ENCODE measurements at regions not wholly inside any gene's neighbourhood (a gene's known extent, or its start where the extent isn't known, plus 50 kb on each side); places are given as distances from the start of the nearest gene placed in this dataset.

DNA sequence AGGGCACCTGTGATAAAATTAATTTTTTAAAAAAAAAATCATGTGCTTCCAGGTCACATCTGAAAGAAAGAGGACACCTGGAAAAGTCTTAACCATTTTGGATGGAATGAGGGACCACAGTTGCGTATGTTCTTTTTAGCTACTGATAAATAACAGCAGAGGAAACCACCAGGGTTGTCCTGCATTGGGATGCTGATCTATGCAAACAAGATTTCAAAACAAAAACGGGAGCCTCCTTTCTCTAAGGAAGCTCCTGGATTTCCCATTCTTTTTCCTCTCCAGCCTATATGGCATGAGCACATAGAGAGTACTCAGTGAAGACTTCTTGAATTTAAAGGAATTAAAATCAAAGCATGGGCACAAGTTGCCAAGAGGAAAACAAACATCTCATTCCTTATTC, 145.6 kb upstream of the THBS1 start:
- Mint-ChIP-seq H3K4me3 (no peak overlapping the region), H3K27me3 (peaks cover 30 to 70% (median 56%) of the 10 kb centered on the region in 5 donors), H3K36me3 (no peaks in the 10 kb centered on the region), H3K9me3 (no peaks in the 10 kb centered on the region), H3K27ac (no peak overlapping the region), H3K4me1 (peaks cover 0 to 6% (median 2%) of the 10 kb centered on the region in 7 donors)
- Histone ChIP-seq H3K36me3 (ENCODE audit: control insufficient read depth in 2 of 3, insufficient read depth in 3 of 3, low read length in 3 of 3) (no peaks in the 10 kb centered on the region), H3K4me1 (ENCODE audit: control insufficient read depth in 2 of 2, insufficient read depth in 2 of 2, low read length in 2 of 2) (no peaks in the 10 kb centered on the region), H3K4me3 (ENCODE audit: low read length) (no peak overlapping the region), H3K27ac (ENCODE audit: low read depth, low read length) (no peak overlapping the region), H3K9me3 (ENCODE audit: control insufficient read depth in 2 of 3, low read length in 3 of 3) (no peaks in the 10 kb centered on the region), H3K27me3 (ENCODE audit: control insufficient read depth in 2 of 2, insufficient read depth in 2 of 2, low read length in 2 of 2) (no peaks in the 10 kb centered on the region)
- intact Hi-C loops (cut with micrococcal nuclease): no loop called here
- no peak for DNase-seq
- CTCF ChIA-PET: no interaction called here
- ATAC-seq: no peak
- POLR2A ChIA-PET: no interaction called here

DNA sequence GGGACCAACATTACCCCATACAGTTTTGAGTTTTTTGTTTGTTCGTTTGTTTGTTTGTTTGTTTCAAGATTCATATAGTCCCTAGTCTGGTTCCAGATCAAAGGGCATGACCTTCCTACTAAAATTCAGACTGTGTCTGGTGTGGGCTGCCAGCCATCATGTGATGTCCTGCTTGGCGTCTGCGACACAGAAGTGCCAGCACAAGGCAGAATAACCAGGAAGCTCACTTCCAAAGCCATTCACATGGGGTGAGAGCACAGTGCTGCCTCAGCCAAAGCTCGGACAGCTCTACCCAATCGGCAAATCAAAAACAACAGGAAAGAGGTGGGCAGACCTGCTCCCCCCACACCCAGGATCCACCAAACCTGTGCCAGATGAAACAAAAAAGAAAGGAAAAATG, 142.6 kb upstream of the THBS1 start:
- H3K4me3 Mint-ChIP-seq: no peak overlapping the region
- H3K27ac Mint-ChIP-seq: no peak overlapping the region
- Histone ChIP-seq H3K27ac (ENCODE audit: low read depth, low read length) (no peak overlapping the region), H3K27me3 (ENCODE audit: control insufficient read depth in 2 of 2, insufficient read depth in 2 of 2, low read length in 2 of 2) (no peaks in the 10 kb centered on the region), H3K4me3 (ENCODE audit: low read length) (no peak overlapping the region), H3K9me3 (ENCODE audit: control insufficient read depth in 2 of 3, low read length in 3 of 3) (no peaks in the 10 kb centered on the region), H3K4me1 (ENCODE audit: control insufficient read depth in 2 of 2, insufficient read depth in 2 of 2, low read length in 2 of 2) (no peaks in the 10 kb centered on the region), H3K36me3 (ENCODE audit: control insufficient read depth in 2 of 3, insufficient read depth in 3 of 3, low read length in 3 of 3) (no peaks in the 10 kb centered on the region)
- H3K9me3 Mint-ChIP-seq: no peaks in the 10 kb centered on the region
- ATAC-seq (no peak), DNase-seq (no peak)
- intact Hi-C loops (cut with micrococcal nuclease): no loop called here
- peaks cover 20 to 55% (median 43%) of the 10 kb centered on the region in 5 donors for H3K27me3 Mint-ChIP-seq
- H3K4me1 Mint-ChIP-seq: no peaks in the 10 kb centered on the region
- ChIA-PET CTCF (no interaction called here), POLR2A (no interaction called here)
- no peaks in the 10 kb centered on the region for H3K36me3 Mint-ChIP-seq

DNA sequence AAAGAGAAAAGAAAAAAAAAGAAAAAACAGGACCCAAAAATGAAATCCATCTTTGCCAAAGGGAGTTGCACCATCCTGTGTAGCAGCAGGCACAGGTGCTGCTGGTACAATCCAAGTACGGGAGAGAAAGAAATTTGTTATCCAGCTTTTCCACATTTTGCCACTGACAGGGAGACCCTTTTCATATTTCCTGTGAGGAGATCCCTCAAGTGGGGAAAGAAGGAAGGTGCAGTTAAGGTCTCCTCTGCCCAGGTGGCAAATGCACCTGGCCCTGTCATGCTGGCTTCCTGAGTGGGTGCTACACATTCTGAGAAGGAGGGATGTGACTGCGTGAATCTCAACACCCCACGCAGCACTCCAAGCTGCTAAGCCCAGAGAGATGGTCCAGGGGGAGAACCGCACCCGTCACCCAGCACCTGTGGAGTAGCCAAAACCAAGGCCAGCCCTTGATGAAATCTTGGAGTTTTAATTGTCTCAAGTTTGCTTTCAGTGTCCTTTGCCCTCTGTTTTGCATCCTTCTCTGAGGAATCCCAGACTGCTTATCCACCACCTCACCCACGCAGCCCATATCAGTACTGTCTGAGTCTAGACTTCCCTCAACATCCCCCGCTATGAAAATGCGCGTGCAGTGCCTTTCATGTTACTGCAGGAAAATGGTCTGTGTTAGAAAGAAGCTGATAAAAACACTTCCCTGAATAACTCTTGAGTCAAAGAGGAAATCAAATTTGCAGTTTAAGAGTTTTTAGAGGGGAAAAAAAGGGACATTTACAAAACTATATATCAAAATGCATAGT, 141.9 kb upstream of the THBS1 start:
- H3K4me1 ChIP-seq (ENCODE audit: control insufficient read depth in 2 of 2, insufficient read depth in 2 of 2, low read length in 2 of 2): no peaks in the 10 kb centered on the region
- ATAC-seq: no peak
- Mint-ChIP-seq H3K27ac (peak overlapping the region in 2 of 9 donors; percentile 11 to 53), H3K4me3 (no peak overlapping the region), H3K27me3 (peaks cover 23 to 50% (median 37%) of the 10 kb centered on the region in 5 donors), H3K9me3 (no peaks in the 10 kb centered on the region), H3K36me3 (no peaks in the 10 kb centered on the region), H3K4me1 (no peaks in the 10 kb centered on the region)
- intact Hi-C loops (cut with micrococcal nuclease): no loop called here
- no peaks in the 10 kb centered on the region for H3K27me3 ChIP-seq (ENCODE audit: control insufficient read depth in 2 of 2, insufficient read depth in 2 of 2, low read length in 2 of 2)
- CTCF ChIA-PET: interaction anchor here (0.7 kb wide), 1 partner anchor 1435 kb away, joined by 3 read pairs; no protein-coding TSS in a partner anchor
- no peak overlapping the region for H3K4me3 ChIP-seq (ENCODE audit: low read length)
- no peak for DNase-seq
- H3K36me3 ChIP-seq (ENCODE audit: control insufficient read depth in 2 of 3, insufficient read depth in 3 of 3, low read length in 3 of 3): no peaks in the 10 kb centered on the region
- no peaks in the 10 kb centered on the region for H3K9me3 ChIP-seq (ENCODE audit: control insufficient read depth in 2 of 3, low read length in 3 of 3)
- POLR2A ChIA-PET: no interaction called here
- H3K27ac ChIP-seq (ENCODE audit: low read depth, low read length): no peak overlapping the region

DNA sequence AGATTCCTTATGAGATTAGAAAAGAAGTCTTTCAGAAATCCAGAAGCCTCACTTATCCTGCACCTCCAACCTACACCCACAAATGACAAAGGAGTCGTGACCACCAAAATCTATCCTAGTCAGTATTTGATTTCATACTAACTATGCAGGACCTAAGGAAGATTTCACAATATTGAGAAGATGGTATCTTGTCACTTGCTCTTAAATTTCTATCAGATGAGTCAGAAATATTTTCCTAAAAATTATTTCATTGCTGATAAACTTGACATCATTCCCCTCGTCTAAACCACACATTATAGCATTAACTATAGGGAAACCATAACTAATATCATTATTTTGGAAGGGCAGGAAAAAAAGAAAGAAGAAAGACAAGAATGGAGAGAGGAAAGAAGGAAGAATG, 138.0 kb upstream of the THBS1 start:
- Histone ChIP-seq H3K36me3 (ENCODE audit: control insufficient read depth in 2 of 3, insufficient read depth in 3 of 3, low read length in 3 of 3) (no peaks in the 10 kb centered on the region), H3K4me3 (ENCODE audit: low read length) (no peak overlapping the region), H3K9me3 (ENCODE audit: control insufficient read depth in 2 of 3, low read length in 3 of 3) (no peaks in the 10 kb centered on the region), H3K4me1 (ENCODE audit: control insufficient read depth in 2 of 2, insufficient read depth in 2 of 2, low read length in 2 of 2) (no peaks in the 10 kb centered on the region), H3K27me3 (ENCODE audit: control insufficient read depth in 2 of 2, insufficient read depth in 2 of 2, low read length in 2 of 2) (no peaks in the 10 kb centered on the region), H3K27ac (ENCODE audit: low read depth, low read length) (no peak overlapping the region)
- Mint-ChIP-seq H3K4me3 (no peak overlapping the region), H3K36me3 (no peaks in the 10 kb centered on the region), H3K9me3 (no peaks in the 10 kb centered on the region), H3K4me1 (no peaks in the 10 kb centered on the region), H3K27ac (no peak overlapping the region), H3K27me3 (peaks cover 22 to 36% (median 25%) of the 10 kb centered on the region in 5 donors)
- ChIA-PET CTCF (no interaction called here), POLR2A (no interaction called here)
- DNase-seq: no peak
- intact Hi-C loops (cut with micrococcal nuclease): no loop called here
- no peak for ATAC-seq

DNA sequence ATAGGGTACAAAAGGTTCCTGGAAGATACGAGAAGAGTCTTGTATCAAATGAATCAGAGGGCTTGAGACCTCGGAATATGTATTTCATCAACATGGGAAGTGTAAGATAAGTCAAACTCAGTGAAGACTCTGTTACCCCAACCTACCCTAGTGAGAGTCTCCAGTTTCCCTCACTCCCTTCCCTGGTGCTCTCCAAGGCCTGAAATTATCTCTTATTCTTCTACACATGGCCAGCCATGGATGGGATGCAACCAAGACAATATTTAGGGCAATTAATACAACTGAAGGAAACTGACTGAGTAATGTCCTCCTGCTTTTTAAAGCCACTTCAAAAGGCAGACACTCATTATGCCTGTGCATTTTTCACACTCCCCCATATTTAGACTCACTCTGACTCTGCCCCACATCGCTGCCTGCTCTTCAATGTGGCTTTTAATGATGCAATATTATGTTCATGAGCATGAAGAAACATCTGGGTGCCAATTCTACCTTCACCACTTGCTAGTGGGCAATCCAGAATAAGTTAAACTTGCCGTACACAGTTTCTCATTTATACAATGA, 137.1 kb upstream of the THBS1 start:
- DNase-seq (no peak), ATAC-seq (no peak)
- Histone ChIP-seq H3K4me1 (ENCODE audit: control insufficient read depth in 2 of 2, insufficient read depth in 2 of 2, low read length in 2 of 2) (no peaks in the 10 kb centered on the region), H3K27me3 (ENCODE audit: control insufficient read depth in 2 of 2, insufficient read depth in 2 of 2, low read length in 2 of 2) (no peaks in the 10 kb centered on the region), H3K36me3 (ENCODE audit: control insufficient read depth in 2 of 3, insufficient read depth in 3 of 3, low read length in 3 of 3) (no peaks in the 10 kb centered on the region), H3K4me3 (ENCODE audit: low read length) (no peak overlapping the region), H3K27ac (ENCODE audit: low read depth, low read length) (no peak overlapping the region), H3K9me3 (ENCODE audit: control insufficient read depth in 2 of 3, low read length in 3 of 3) (no peaks in the 10 kb centered on the region)
- ChIA-PET CTCF (no interaction called here), POLR2A (no interaction called here)
- H3K27me3 Mint-ChIP-seq: peaks cover 15 to 30% (median 21%) of the 10 kb centered on the region in 5 donors
- no peak overlapping the region for H3K4me3 Mint-ChIP-seq
- H3K9me3 Mint-ChIP-seq: peaks cover 0 to 1% (median 0%) of the 10 kb centered on the region in 11 donors
- no peak overlapping the region for H3K27ac Mint-ChIP-seq
- no peaks in the 10 kb centered on the region for H3K36me3 Mint-ChIP-seq
- intact Hi-C loops (cut with micrococcal nuclease): no loop called here
- no peaks in the 10 kb centered on the region for H3K4me1 Mint-ChIP-seq

DNA sequence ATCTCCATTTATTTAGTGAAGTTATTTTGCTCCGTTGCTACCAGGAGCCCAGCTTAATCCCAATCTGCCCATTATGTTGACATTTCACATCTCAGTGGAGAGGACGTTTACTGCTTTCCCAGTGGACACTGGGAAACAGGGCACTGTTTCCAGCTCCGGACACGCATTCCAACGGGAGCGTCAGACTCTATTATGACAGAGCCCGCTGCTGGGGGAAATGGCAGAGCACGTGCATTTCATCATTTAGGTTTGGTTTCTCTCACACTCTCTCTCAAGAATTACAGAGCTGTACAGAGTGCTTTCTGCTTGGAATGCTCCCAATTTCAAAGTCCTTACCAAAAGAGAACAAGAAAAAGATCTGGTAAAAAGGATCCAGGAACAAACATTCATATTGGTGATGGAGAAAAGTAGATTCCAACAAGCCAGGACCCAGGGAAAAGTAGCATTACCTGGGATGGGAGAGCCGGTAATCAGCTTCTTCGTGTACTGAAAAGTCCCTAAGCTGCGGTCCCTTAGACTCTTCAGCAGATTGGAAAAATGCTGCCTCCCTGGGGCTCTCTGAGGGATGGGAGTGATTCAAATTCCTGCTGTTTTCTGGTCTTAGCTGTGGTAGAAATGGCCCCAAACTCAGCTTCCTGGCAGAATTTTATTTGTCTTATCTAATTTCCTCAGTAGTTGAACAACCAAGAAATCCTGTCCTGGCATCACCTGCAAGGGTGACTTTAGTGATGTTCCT, 136.0 kb upstream of the THBS1 start:
- H3K9me3 ChIP-seq (ENCODE audit: control insufficient read depth in 2 of 3, low read length in 3 of 3): no peaks in the 10 kb centered on the region
- ChIA-PET CTCF (no interaction called here), POLR2A (no interaction called here)
- H3K4me3 ChIP-seq (ENCODE audit: low read length): no peak overlapping the region
- H3K4me1 ChIP-seq (ENCODE audit: control insufficient read depth in 2 of 2, insufficient read depth in 2 of 2, low read length in 2 of 2): no peaks in the 10 kb centered on the region
- H3K36me3 ChIP-seq (ENCODE audit: control insufficient read depth in 2 of 3, insufficient read depth in 3 of 3, low read length in 3 of 3): no peaks in the 10 kb centered on the region
- peaks cover 0 to 1% (median 0%) of the 10 kb centered on the region in 11 donors for H3K9me3 Mint-ChIP-seq
- H3K27ac ChIP-seq (ENCODE audit: low read depth, low read length): no peak overlapping the region
- intact Hi-C loops (cut with micrococcal nuclease): no loop called here
- no peak overlapping the region for H3K4me3 Mint-ChIP-seq
- H3K4me1 Mint-ChIP-seq: no peaks in the 10 kb centered on the region
- no peak for ATAC-seq
- no peak overlapping the region for H3K27ac Mint-ChIP-seq
- no peaks in the 10 kb centered on the region for H3K27me3 ChIP-seq (ENCODE audit: control insufficient read depth in 2 of 2, insufficient read depth in 2 of 2, low read length in 2 of 2)
- DNase-seq: no peak
- H3K36me3 Mint-ChIP-seq: no peaks in the 10 kb centered on the region
- peaks cover 12 to 22% (median 17%) of the 10 kb centered on the region in 5 donors for H3K27me3 Mint-ChIP-seq
